ENCODE measurements at regions not wholly inside any gene's neighbourhood (a gene's known extent, or its start where the extent isn't known, plus 50 kb on each side); places are given as distances from the start of the nearest gene placed in this dataset.
"Not testable (repeated sequence)": the region's sequence is repeated elsewhere in the genome, so short reads cannot be mapped to it uniquely, and the experiment has no call there.

- DNase-seq = no peak
Measured at GRCh38 chrX:150219374-150220185, 143.5 kb upstream of the MAMLD1 start.

GRCh38 chrX:150223176-150224015 is 139.7 kb upstream of the MAMLD1 start:
- no peak for DNase-seq

DNA sequence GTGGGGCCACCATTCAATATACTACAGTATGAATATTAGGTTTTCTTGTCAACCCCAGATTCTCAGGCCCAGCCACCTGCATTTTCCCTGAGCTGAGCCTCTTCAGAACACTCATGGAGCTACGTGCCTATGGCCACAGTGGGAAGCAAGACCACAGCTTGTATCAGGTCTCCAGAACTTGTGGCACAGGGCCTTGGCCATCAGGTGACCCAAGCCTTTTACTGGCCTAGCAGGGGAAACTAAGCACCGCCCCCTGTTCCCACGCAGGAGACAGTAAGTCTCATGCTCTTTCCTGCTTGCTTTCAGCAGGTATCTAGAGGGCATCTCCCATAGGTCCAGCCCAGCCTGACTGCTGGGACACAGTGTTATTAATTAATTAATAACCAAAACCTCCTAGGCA is 138.4 kb upstream of the MAMLD1 start:
- no peak for DNase-seq

DNA sequence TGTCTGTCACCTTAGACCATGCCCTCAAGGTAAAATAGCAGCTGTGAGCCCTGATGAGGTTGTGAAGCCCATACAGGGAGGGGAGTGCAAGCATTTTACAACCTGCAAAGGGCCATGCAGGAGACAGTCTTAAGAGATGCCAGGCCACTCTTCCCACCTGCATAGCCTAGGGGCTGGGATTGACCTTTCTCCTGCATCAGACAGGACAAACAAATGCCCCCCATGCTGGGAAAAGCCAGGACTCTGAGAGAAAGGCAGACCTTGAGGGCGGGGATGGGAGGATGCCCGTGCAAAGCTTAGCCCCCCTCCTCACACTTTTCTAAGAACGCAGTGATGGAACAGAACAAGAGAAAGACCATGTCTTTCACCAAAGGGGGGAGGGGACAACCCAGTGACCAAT is 137.9 kb upstream of the MAMLD1 start:
- no peak for DNase-seq

GRCh38 chrX:150225756-150226155 is 137.4 kb upstream of the MAMLD1 start:
- no peak for DNase-seq

DNA sequence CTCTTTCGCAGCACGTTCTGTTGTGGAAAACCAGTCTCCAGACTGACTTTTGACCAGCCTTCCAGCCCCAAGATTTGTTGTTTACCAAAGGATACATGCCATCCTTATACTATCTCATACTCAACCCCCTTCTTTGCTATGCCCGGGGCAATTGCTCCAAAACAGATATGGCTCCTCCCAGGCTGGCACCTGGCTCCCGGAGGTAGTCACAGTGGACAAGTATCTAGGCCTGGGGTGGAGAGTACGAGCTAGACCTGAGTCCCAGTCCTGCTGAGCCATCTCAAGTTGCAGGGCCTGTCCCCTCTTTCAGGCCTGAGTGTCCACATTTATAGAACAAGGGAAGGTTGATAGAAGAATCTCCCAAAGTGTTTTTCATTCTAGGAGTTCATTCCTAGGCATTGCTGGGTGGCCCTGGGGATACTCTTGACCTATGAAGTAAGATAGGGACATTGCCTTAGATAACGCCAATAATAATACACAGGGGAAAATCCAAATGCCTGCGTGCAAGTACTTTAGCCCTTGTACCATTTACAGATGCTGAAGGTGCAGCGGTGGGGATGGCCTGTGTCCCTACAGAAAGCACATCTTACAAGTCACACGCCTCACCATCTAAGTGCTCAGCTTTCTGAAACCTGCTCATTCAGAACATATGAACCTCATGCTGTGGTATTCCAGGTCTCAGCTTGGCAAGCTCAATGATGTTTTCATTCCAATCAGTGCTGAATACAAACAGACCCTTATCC is 136.7 kb upstream of the MAMLD1 start:
- no peak for DNase-seq

DNA sequence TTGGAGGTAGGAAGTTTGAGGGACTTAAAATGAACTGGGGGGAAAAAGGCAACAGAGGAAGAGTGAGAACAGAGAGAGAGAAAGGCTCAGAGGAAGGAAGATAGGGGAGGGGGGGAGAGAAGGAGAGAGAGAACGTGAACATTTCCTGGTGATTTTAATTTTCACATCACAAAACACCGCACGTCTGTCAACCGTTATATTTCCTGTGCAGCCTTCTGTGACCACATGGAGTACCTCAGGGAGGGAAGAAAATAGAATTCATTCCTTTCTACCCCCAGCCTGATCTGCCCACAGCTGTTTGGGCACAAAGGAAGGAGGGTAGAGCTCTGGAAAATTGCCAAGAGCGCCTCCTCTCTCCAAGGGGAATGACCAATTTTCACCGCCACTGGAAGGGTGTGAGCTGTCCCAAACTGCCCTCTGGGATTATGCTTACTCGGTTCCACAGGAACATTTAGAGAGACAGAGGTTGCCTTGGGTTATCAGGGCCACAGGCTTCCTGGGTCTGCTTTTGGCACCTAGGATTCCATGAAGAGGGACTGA is 135.7 kb upstream of the MAMLD1 start:
- no peak for DNase-seq

DNA sequence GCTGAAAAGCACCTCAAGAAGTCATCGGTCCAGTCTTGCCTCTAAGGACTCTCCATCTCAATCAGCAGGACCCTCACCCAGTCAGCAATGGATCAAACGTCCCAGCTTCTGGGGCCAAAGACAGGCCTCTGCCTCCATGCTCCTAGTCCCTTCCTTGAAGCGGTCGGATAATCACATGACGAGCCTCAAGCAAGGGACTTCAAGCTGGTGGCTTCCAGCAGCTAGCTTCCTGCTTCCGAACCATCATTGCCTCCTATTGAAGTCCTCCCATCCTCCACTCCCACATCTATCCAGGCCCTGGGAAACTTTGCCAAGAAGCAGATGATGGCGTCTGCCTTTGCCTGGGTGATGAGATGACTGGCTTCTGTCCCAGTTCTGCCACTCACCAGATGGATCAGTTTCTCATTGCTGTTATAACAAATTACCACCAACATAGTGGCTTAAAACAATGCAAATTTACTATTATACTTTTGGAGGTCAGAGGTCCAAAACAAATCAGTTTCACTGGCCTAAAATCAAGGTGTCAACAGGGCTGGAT is 135.2 kb upstream of the MAMLD1 start:
- DNase-seq = no peak

GRCh38 chrX:150228431-150228830 is 134.7 kb upstream of the MAMLD1 start:
- DNase-seq = no peak

DNA sequence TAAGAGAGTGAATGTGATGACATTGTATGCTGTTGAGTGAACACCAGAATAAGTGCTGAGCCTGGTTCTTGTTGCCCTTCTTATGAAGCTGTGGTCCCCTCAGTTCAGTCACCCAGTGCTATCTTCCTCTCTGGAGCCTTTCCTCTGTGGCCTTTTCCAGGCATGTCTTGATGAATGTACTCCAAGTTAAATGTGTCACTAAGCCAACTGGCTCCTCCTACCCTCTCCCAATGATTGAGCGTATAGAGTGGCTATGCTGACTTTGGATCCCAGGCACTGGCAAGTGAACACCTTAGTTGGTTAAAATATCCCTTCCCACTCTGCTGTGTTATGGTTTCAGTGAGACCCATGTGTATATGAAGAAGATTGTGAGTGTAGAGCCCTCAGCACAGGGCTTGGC is 134.1 kb upstream of the MAMLD1 start:
- DNase-seq = no peak

DNA sequence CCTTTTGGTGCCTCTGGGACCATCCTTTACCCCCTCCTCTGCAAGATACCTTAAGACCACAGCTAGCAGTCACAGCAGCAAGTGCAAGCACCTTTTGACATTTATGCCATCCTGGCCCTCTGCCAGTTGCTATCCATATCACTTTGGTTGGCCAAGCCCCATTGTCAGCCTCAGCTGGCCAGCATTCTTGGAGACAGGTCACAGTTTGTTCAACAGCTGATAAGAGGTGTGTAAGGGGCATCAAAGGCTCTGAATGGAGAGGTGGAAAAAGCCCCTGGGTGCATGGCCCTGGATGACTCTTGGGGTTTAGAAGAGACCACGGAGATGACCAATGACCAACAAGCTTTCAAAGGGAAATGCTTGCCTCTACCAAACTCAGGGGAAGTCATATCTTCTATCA is 133.6 kb upstream of the MAMLD1 start:
- DNase-seq = no peak

DNA sequence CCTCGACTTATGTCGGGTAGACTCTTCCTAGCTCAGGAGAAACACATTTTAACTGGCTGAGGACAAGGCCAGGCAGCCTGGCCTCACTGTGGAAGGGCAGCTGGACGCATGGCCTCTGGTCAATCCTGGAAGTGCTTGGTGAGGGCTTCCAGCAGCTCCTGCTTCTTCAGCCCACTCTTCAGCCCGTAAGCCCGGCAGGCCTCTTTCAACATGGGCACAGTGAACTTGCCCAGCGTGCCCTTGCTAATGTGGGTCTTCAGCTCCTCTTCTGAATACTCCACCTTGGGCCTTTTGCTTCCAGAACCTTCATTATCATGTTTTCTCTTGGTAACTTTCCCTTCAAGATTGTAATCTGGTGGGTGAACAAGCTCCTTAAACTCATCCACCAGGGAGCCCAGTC is 132.2 kb upstream of the MAMLD1 start:
- DNase-seq = not testable (repeated sequence)

DNA sequence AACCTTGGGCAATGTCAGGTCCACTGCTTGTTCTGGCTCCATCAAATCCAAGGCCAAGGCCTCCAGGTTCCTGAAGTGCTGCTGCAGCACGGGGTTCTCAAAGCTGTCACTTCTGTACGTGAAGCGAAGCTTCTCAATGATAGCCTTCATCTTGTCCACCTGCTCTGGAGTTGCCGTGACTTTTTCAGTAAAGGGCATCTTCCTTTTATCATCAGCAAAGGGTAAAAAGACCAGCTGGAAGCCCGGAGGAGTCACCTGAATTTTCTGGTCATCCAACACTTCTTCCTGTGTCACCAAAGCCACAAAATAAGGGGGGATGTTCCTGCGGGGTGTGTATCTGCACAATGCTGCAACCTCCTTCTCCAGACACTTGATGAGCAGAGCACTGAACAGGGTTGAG is 131.7 kb upstream of the MAMLD1 start:
- DNase-seq = not testable (repeated sequence)

DNA sequence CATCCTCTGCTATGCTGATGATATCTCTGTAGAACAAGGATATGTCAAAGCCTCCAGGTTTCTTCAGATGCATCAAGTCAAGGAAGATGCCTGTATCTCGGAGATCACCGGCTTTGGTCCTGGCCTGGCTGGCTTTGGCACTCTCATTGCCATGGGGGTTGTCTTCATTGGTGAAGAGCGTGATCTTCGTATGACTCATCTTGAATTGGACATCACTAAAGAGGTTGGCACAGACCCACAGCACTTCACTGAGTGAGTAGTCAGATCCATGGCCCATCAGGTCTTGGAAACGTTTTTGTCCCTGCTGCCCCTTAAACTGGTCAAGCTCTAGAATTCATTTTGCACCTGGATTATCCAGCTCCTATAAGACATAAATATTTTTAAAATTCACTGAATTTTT is 130.9 kb upstream of the MAMLD1 start:
- not testable (repeated sequence) for DNase-seq

DNA sequence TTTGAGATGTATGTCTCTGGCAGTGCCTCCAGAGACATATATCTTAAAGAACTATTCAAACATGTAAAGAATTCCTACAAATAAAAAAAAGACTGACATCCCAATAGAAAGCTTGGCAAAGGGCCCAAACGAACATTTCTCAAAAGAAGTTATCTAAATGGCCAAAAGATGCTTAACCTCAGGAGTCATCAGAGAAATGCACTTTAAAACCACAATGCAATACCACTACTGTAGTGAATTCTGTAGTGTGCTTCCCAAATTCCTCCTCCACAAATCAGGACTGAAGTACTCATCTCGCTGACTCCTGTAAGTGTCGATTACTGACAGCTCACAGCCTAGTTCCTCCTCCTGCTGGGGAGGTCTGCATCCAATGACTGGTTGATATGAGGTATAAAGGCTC is 129.0 kb upstream of the MAMLD1 start:
- no peak for DNase-seq

DNA sequence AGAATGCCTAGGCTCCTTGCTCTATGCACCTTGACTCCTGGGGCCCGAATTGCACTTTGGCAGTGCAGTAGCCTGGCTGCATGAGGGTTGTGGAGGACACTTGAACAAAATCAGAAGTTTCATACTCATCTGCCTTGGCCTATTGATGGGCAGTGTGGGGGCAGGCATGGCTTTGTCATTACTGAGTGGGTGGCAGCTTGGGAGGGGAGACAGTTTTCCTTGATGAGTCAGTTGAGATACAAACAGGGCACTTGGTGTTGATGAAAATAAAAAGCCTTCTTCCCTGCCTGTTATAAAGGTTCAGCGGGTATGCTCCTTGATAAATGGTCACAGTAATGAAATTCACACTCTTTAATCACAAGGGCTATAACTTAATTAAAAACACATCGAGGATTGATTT is 126.8 kb upstream of the MAMLD1 start:
- no peak for DNase-seq

DNA sequence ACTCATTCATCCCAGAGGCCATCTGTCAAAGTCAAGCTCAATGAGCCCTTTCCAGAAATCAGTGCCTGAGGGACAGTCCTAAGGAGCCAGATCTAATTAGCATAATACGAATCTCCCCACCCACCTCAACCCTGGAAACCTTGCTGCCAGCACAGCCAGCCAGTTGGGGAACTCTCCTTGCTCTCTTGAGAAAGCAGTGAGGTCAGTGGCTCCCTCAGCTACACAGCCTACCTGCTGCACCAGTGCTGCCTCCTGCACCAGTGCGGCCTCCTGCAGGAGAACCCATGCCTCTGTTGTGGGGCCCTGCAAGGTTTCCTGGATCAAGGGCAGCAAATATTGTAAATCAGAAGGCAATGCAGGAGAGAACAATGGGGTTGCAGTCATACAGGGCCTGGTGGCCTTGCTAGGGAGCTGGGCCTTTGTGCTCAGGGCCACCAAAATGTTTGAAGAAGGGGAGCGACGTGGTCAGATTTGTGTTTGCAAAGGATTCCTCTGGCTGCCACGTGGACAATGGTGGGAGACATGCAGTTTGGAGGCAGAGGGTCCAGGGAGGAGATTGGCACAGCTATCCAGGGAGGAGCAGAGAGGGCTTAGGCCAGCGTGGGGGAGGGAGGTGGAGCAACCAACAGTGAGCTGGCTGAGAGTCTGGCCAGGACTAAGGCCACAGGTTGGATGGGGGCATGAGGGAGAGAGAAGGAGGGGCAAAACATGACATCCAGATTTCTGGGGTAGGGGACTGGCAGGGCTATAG is 124.3 kb upstream of the MAMLD1 start:
- no peak for DNase-seq

DNA sequence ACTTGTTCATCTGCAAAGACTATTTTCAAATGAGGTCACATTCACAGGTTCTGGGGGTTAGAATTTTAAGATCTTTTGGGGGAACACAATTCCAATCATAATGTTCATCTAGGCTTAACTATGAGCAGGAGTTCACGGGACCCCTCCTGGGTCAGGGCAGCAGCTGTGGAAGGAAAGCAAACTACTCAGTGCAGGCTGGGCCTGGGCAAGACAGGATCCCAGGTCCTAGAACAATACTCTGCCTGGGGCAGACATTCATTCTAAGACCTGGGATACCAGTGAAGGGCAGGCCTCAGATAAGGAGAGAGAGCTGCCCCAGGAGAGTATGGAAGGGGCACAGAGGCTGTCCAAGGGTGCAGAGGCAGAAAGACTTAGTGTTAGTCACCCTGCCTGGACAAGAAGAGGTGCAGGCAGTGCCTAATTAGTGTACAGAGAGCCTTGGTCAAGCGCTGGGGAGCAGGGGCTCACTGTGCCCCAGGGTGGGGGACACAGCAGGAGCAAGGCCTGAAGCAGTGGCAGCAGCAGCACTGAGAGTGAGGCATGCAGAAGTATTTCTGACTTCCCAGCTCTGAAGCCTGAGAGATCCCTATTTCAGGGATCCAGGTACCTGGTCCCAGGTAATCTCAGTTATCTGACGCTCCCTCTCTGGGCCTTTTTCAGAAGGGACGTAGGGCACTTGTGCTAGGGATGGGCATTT is 123.0 kb upstream of the MAMLD1 start:
- DNase-seq = no peak

- DNase-seq = no peak
Measured at GRCh38 chrX:150240643-150240970, 122.5 kb upstream of the MAMLD1 start.

- no peak for DNase-seq
Measured at GRCh38 chrX:150253959-150254620, 109.0 kb upstream of the MAMLD1 start.

GRCh38 chrX:150254909-150255308 is 108.2 kb upstream of the MAMLD1 start:
- no peak for DNase-seq
